Type B pancreatic cell (in vitro differentiated cells): ENCODE measurements at regions not wholly inside any gene's neighbourhood (a gene's known extent, or its start where the extent isn't known, plus 50 kb on each side); places are given as distances from the start of the nearest gene placed in this dataset.

Experiments used
- DNase-seq: peaks from one replicate; pipeline ENCODE4 v3.0.0; 2021; ENCODE audit warnings: mixed read lengths; ENCODE audit not compliant: unreplicated experiment; ENCODE audit errors: extremely low spot score
- H3K27ac Mint-ChIP-seq: 2 replicates; pipeline ENCODE4 v1.8.0; 2021; ENCODE audit warnings: mild to moderate bottlenecking, mixed read lengths
- H3K27me3 Mint-ChIP-seq: 2 replicates; pipeline ENCODE4 v1.8.0; 2021; ENCODE audit warnings: mixed read lengths
- H3K36me3 Mint-ChIP-seq: 2 replicates; pipeline ENCODE4 v1.8.0; 2021; ENCODE audit warnings: mixed read lengths
- H3K4me1 Mint-ChIP-seq: one replicate; pipeline ENCODE4 v1.8.0; 2021; ENCODE audit warnings: mixed read lengths; ENCODE audit not compliant: unreplicated experiment
- H3K4me3 Mint-ChIP-seq: 2 replicates; pipeline ENCODE4 v1.8.0; 2021; ENCODE audit warnings: mild to moderate bottlenecking, mixed read lengths
- H3K9me3 Mint-ChIP-seq: 2 replicates; pipeline ENCODE4 v1.8.0; 2021; ENCODE audit warnings: mixed read lengths
- TF ChIP-seq, protein P1 (sequence below): fragments of 200-600 bp; sonication (generic); conservative IDR thresholded peaks from 2 replicates; pipeline ENCODE4 v1.5.0; 2021; ENCODE audit warnings: antibody characterized with exemption, mild to moderate bottlenecking

DNA sequence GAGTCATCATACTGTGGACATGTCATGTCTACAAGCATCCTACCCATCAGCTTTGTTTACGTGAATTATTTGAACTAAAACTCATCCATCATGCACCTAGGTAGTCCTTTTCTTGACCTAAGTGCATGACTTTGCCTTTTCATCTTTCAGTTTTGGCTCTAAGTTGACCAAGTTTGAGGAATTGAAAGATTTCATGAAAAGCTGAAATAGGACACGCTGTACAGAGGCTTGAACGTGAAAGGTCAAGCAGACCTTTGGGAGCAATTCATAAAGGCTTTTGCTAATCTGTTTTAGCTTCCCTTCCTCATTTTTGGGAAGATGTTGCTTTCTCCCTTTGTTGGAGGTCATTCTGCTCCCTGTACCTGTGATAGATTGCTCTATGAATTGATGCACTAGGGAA, 55.1 kb upstream of the MLIP start:
- no peak for DNase-seq
- Mint-ChIP-seq H3K4me3 (no peak overlapping the region), H3K4me1 (no peaks in the 10 kb centered on the region)

DNA sequence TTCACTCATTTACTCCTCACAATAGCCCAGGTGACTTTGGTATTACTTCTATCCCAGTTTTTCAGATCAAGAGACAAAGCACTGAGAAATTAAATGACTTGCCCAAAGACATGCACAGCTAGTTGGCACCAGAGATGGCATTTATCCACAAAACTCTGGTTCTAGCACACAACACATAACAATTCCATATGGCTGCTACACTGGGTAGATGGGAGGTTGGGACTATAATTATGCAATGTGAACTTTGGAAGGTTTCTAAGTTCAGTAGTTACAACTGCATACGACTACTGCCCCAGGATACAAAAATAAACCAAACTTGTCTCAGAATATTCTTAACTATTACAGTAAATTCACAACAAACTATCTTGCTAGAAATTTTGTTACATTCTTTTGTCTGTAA, 54.2 kb upstream of the MLIP start:
- TF ChIP-seq, protein P1, sequence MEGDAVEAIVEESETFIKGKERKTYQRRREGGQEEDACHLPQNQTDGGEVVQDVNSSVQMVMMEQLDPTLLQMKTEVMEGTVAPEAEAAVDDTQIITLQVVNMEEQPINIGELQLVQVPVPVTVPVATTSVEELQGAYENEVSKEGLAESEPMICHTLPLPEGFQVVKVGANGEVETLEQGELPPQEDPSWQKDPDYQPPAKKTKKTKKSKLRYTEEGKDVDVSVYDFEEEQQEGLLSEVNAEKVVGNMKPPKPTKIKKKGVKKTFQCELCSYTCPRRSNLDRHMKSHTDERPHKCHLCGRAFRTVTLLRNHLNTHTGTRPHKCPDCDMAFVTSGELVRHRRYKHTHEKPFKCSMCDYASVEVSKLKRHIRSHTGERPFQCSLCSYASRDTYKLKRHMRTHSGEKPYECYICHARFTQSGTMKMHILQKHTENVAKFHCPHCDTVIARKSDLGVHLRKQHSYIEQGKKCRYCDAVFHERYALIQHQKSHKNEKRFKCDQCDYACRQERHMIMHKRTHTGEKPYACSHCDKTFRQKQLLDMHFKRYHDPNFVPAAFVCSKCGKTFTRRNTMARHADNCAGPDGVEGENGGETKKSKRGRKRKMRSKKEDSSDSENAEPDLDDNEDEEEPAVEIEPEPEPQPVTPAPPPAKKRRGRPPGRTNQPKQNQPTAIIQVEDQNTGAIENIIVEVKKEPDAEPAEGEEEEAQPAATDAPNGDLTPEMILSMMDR, result no peak
- DNase-seq, result no peak
- Mint-ChIP-seq H3K9me3 (no peaks in the 10 kb centered on the region), H3K4me3 (no peak overlapping the region), H3K36me3 (no peaks in the 10 kb centered on the region), H3K27ac (no peak overlapping the region), H3K27me3 (no peaks in the 10 kb centered on the region), H3K4me1 (no peaks in the 10 kb centered on the region)

More for the DNA sequence above, 55.1 kb upstream of the MLIP start:
- H3K27ac Mint-ChIP-seq, result no peak overlapping the region
- no peaks in the 10 kb centered on the region for H3K27me3 Mint-ChIP-seq
- TF ChIP-seq, protein P1, result no peak
- no peaks in the 10 kb centered on the region for H3K36me3 Mint-ChIP-seq
- H3K9me3 Mint-ChIP-seq, result no peaks in the 10 kb centered on the region

DNA sequence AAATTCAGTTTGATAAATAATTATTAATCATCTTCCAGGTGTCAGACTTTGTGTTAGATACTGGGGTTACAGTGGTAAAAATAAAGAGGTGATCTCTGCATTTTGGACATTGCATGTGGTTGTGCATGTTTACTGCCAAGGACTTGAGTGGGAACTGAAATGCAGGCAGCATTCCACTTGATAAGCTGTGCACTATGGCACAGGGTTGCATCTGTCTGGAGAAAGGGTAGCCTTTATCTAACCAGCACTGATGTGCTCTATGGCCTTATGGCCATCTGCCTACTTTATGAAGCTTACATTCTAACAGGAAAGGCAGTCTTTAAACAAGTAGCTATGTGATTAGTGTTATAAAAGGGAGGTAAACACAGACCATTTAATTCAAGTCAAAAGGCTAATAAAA, 53.0 kb upstream of the MLIP start:
- H3K9me3 Mint-ChIP-seq, result no peaks in the 10 kb centered on the region
- no peak overlapping the region for H3K27ac Mint-ChIP-seq
- TF ChIP-seq, protein P1, result no peak
- no peaks in the 10 kb centered on the region for H3K36me3 Mint-ChIP-seq
- H3K4me3 Mint-ChIP-seq, result no peak overlapping the region
- DNase-seq, result no peak
- H3K4me1 Mint-ChIP-seq, result no peaks in the 10 kb centered on the region
- H3K27me3 Mint-ChIP-seq, result no peaks in the 10 kb centered on the region

DNA sequence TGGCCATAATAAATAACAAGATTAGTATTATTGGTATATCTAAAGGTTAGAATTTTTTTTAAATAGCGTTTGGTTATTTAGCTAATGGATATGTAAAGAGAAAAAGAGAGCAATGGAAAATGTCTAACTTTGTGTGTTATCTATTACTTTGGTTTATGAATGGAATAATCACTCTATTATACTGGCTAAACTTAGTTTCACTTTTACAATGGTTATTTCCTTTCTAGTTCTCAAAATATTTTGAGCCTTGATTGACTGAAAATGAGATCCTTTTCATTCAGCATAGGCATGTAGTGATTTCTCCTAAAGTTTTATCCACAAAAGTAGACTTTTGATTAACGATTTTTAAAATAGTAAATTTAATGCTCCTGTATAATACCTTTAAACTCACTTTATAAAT, 51.6 kb upstream of the MLIP start:
- Mint-ChIP-seq H3K27ac (no peak overlapping the region), H3K9me3 (no peaks in the 10 kb centered on the region), H3K4me1 (no peaks in the 10 kb centered on the region), H3K27me3 (no peaks in the 10 kb centered on the region), H3K4me3 (no peak overlapping the region), H3K36me3 (no peaks in the 10 kb centered on the region)
- TF ChIP-seq, protein P1, result no peak
- no peak for DNase-seq

DNA sequence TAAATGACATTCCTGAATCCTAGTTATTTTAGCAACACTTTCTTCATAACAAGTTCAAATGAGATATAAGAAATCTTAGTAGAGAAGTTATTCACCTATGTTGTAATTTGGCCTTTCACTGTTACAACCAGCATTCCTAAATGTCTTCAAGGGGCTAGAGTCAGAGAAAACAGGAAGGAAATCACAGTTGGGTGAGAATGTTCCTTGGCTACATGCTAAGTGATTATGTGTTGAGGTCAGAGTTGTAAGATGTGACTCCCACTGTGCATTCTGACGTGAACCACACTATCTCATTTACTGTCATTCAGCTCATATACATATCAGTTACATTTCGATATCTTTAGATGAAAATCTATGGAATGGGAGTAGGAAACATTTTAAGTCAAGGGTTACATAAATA, 51.0 kb upstream of the MLIP start:
- Mint-ChIP-seq H3K4me3 (no peak overlapping the region), H3K27me3 (no peaks in the 10 kb centered on the region), H3K36me3 (no peaks in the 10 kb centered on the region), H3K27ac (no peak overlapping the region), H3K9me3 (no peaks in the 10 kb centered on the region), H3K4me1 (no peaks in the 10 kb centered on the region)
- DNase-seq, result no peak
- TF ChIP-seq, protein P1, result no peak
